HG03064 (cell line): ENCODE measurements at regions not wholly inside any gene's neighbourhood (a gene's known extent, or its start where the extent isn't known, plus 50 kb on each side); places are given as distances from the start of the nearest gene placed in this dataset.
"Not testable (repeated sequence)": the region's sequence is repeated elsewhere in the genome, so short reads cannot be mapped to it uniquely, and the experiment has no call there.

Source experiments
- ATAC-seq: cut with Tn5 transposase; IDR thresholded peaks from one replicate; pipeline ENCODE4 v1.9.1; 2021; ENCODE audit warnings: low read depth; ENCODE audit not compliant: unreplicated experiment

GRCh38 chr3:137110392-137110996, 152.7 kb downstream of the IL20RB start:
- no peak for ATAC-seq

GRCh38 chr3:137111497-137111896, 153.7 kb downstream of the IL20RB start:
- ATAC-seq = no peak

- no peak for ATAC-seq
Measured at GRCh38 chr3:137116619-137117018, 158.8 kb downstream of the IL20RB start.

- ATAC-seq = no peak
Measured at GRCh38 chr3:137121704-137122314, 164.0 kb downstream of the IL20RB start.

- no peak for ATAC-seq
Measured at GRCh38 chr3:137131081-137131480, 173.3 kb downstream of the IL20RB start.

GRCh38 chr3:137134431-137134830, 176.6 kb downstream of the IL20RB start:
- no peak for ATAC-seq

- no peak for ATAC-seq
Measured at GRCh38 chr3:137148406-137148805, 190.6 kb downstream of the IL20RB start.

GRCh38 chr3:137148917-137149316, 191.1 kb downstream of the IL20RB start:
- no peak for ATAC-seq

- ATAC-seq = no peak
Measured at GRCh38 chr3:137150825-137151224, 193.0 kb downstream of the IL20RB start.

GRCh38 chr3:137153046-137153445, 195.3 kb downstream of the IL20RB start:
- ATAC-seq = not testable (repeated sequence)

GRCh38 chr3:137163241-137163871, 205.6 kb downstream of the IL20RB start:
- no peak for ATAC-seq

GRCh38 chr3:137163958-137164357, 206.2 kb downstream of the IL20RB start:
- ATAC-seq = no peak

- no peak for ATAC-seq
Measured at GRCh38 chr3:137165117-137165806, 207.5 kb downstream of the IL20RB start.

GRCh38 chr3:137171834-137172603, 214.2 kb downstream of the IL20RB start:
- no peak for ATAC-seq

GRCh38 chr3:137172728-137173127, 214.9 kb downstream of the IL20RB start:
- no peak for ATAC-seq

GRCh38 chr3:137174514-137174913, 216.7 kb downstream of the IL20RB start:
- no peak for ATAC-seq

- ATAC-seq = no peak
Measured at GRCh38 chr3:137180220-137180619, 222.4 kb downstream of the IL20RB start.

- no peak for ATAC-seq
Measured at GRCh38 chr3:137191133-137191923, 233.5 kb downstream of the IL20RB start.

GRCh38 chr3:137191951-137192350, 234.2 kb downstream of the IL20RB start:
- no peak for ATAC-seq

GRCh38 chr3:137194301-137194700, 236.5 kb downstream of the IL20RB start:
- no peak for ATAC-seq
